ENCODE measurements at regions not wholly inside any gene's neighbourhood (a gene's known extent, or its start where the extent isn't known, plus 50 kb on each side); places are given as distances from the start of the nearest gene placed in this dataset.

DNA sequence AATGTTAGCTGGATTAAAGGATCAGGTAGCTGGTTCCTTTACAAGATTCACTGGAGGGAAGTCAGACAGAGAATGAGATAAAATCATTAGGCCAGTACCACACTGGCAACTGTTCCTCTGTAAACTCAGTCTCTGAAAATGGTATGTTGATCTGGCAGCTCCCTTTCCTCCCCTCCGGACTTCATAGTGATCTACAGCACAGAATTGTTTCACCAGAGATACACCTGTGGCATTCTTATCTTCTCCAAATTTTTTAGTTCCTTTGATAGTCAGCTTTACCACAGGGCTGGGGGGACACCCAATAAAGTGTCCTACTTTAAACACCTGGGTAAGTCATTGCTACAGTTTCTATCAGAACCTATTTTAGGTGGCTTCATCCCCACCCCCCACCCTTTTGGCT lies 304.3 kb upstream of the KCNH8 start:
- DNase-seq (peak; percentile 15), ATAC-seq (ENCODE audit: insufficient read depth, low read depth) (peak; percentile 73)
- no peak overlapping the region for H3K4me3 ChIP-seq (ENCODE audit: low read depth in 1 of 2, low read length in 2 of 2)
- H3K4me2 ChIP-seq (ENCODE audit: insufficient read depth, low read length) = no peak overlapping the region
- no peak for TF ChIP-seq EZH2 (IDR thresholded peaks at IDR 0.05; ENCODE audit: borderline replicate concordance, low read depth, low read length, severe bottlenecking)
- TF ChIP-seq, protein P1, sequence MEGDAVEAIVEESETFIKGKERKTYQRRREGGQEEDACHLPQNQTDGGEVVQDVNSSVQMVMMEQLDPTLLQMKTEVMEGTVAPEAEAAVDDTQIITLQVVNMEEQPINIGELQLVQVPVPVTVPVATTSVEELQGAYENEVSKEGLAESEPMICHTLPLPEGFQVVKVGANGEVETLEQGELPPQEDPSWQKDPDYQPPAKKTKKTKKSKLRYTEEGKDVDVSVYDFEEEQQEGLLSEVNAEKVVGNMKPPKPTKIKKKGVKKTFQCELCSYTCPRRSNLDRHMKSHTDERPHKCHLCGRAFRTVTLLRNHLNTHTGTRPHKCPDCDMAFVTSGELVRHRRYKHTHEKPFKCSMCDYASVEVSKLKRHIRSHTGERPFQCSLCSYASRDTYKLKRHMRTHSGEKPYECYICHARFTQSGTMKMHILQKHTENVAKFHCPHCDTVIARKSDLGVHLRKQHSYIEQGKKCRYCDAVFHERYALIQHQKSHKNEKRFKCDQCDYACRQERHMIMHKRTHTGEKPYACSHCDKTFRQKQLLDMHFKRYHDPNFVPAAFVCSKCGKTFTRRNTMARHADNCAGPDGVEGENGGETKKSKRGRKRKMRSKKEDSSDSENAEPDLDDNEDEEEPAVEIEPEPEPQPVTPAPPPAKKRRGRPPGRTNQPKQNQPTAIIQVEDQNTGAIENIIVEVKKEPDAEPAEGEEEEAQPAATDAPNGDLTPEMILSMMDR (IDR thresholded peaks at IDR 0.05; ENCODE audit: borderline replicate concordance, extremely low read depth, low read length, poor library complexity, severe bottlenecking) = no peak
- H3K36me3 ChIP-seq (ENCODE audit: insufficient read depth, low read length) = no peaks in the 10 kb centered on the region
- no peak overlapping the region for H2AFZ ChIP-seq (ENCODE audit: low read depth, low read length)
- peaks cover 14% of the 10 kb centered on the region for H3K4me1 ChIP-seq (ENCODE audit: insufficient read depth, low read length)
- no peak overlapping the region for H3K27ac ChIP-seq (ENCODE audit: low read length)
- no peaks in the 10 kb centered on the region for H3K9me3 ChIP-seq (ENCODE audit: insufficient read depth, low read length, severe bottlenecking)
- no peaks in the 10 kb centered on the region for H4K20me1 ChIP-seq (ENCODE audit: insufficient read depth, low read length)
- no peaks in the 10 kb centered on the region for H3K79me2 ChIP-seq (ENCODE audit: insufficient read depth, low read length)
- H3K27me3 ChIP-seq (ENCODE audit: insufficient read depth, low read length, poor library complexity) = no peaks in the 10 kb centered on the region
- no peak overlapping the region for H3K9ac ChIP-seq (ENCODE audit: low read depth, low read length)

DNA sequence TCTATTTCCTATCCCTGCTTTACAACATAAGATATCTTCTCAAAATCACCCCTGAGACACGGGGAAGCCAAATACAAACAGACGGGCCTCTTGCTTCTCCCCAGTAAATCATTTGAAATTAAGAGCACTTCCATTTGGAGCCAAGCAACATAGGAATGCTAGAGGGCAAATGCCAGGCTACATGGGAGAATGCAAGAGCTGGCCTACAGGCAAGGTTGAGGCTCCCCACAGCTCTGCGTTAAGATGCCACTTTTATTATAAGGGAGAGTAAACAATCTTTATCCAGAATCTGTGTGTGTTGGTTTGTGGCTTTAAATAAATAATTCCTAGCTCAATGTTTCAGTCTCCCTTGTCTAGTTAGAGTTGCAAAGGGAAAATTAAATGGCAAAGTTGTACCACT lies 305.1 kb upstream of the KCNH8 start:
- no peaks in the 10 kb centered on the region for H4K20me1 ChIP-seq (ENCODE audit: insufficient read depth, low read length)
- no peak for DNase-seq
- TF ChIP-seq, protein P1 (IDR thresholded peaks at IDR 0.05; ENCODE audit: borderline replicate concordance, extremely low read depth, low read length, poor library complexity, severe bottlenecking) = no peak
- TF ChIP-seq EZH2 (IDR thresholded peaks at IDR 0.05; ENCODE audit: borderline replicate concordance, low read depth, low read length, severe bottlenecking) = no peak
- no peak overlapping the region for H3K4me2 ChIP-seq (ENCODE audit: insufficient read depth, low read length)
- H3K9me3 ChIP-seq (ENCODE audit: insufficient read depth, low read length, severe bottlenecking) = no peaks in the 10 kb centered on the region
- peaks cover 20% of the 10 kb centered on the region for H3K4me1 ChIP-seq (ENCODE audit: insufficient read depth, low read length)
- no peak overlapping the region for H3K9ac ChIP-seq (ENCODE audit: low read depth, low read length)
- no peak overlapping the region for H3K27ac ChIP-seq (ENCODE audit: low read length)
- no peak for ATAC-seq (ENCODE audit: insufficient read depth, low read depth)
- no peaks in the 10 kb centered on the region for H3K79me2 ChIP-seq (ENCODE audit: insufficient read depth, low read length)
- no peaks in the 10 kb centered on the region for H3K36me3 ChIP-seq (ENCODE audit: insufficient read depth, low read length)
- no peaks in the 10 kb centered on the region for H3K27me3 ChIP-seq (ENCODE audit: insufficient read depth, low read length, poor library complexity)
- H2AFZ ChIP-seq (ENCODE audit: low read depth, low read length) = no peak overlapping the region
- no peak overlapping the region for H3K4me3 ChIP-seq (ENCODE audit: low read depth in 1 of 2, low read length in 2 of 2)

DNA sequence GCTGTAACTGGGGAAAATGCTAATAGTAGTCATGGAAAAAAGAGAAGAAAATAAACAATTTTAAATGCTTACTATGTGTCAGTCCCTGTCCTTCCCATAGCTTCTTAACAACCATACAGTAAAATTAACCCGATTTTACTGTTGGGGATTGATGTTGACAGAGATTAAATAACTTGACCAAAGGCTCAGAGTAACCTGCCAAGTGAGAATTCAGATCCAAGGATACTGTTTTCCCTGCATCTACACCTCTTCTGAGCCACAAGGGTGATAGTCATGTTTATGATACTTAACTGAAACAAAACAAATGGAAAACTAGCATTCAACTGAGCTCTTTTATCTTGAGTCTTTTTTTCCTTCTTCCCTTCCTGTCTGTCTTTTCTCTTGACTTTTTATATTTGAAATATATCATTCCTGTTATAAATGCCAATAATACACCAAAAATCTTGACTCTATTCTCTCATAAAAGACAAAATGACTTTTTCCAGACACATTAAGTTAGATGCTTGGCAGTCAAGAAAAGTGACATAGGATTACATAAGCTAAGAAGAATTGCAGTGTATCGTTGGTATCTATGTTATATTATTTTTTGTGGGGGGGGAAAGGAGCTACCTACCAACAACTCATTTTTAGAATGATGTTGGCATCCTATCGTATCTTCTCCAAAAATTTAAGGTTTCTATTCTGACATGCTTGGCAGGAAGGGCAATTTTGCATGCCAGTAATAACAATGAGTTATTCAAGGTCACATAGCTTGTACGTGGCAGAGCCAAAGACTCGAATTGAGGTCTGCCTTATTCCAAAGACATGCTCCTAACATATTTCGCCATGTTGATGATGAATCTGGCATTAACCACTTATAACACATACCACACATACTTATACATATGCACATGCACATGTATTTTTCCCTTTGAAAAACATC lies 306.6 kb upstream of the KCNH8 start:
- Histone ChIP-seq H3K9me3 (ENCODE audit: insufficient read depth, low read length, severe bottlenecking) (no peaks in the 10 kb centered on the region), H3K4me1 (ENCODE audit: insufficient read depth, low read length) (peaks cover 20% of the 10 kb centered on the region), H3K27me3 (ENCODE audit: insufficient read depth, low read length, poor library complexity) (no peaks in the 10 kb centered on the region), H3K27ac (ENCODE audit: low read length) (no peak overlapping the region), H3K79me2 (ENCODE audit: insufficient read depth, low read length) (no peaks in the 10 kb centered on the region), H3K36me3 (ENCODE audit: insufficient read depth, low read length) (no peaks in the 10 kb centered on the region), H3K9ac (ENCODE audit: low read depth, low read length) (no peak overlapping the region), H3K4me2 (ENCODE audit: insufficient read depth, low read length) (no peak overlapping the region), H4K20me1 (ENCODE audit: insufficient read depth, low read length) (no peaks in the 10 kb centered on the region), H2AFZ (ENCODE audit: low read depth, low read length) (no peak overlapping the region), H3K4me3 (ENCODE audit: low read depth in 1 of 2, low read length in 2 of 2) (no peak overlapping the region)
- DNase-seq (no peak), ATAC-seq (ENCODE audit: insufficient read depth, low read depth) (no peak)
- no peak for TF ChIP-seq EZH2 (IDR thresholded peaks at IDR 0.05; ENCODE audit: borderline replicate concordance, low read depth, low read length, severe bottlenecking)
- TF ChIP-seq, protein P1 (IDR thresholded peaks at IDR 0.05; ENCODE audit: borderline replicate concordance, extremely low read depth, low read length, poor library complexity, severe bottlenecking) = no peak

All from DND-41 (cell line).